Activated CD4-positive, CD25-positive, alpha-beta regulatory T cell treated with anti-CD3 and anti-CD28 coated beads, Interleukin-2, amount 50 U/mL, for 72 hours (primary cell): ENCODE measurements at regions not wholly inside any gene's neighbourhood (a gene's known extent, or its start where the extent isn't known, plus 50 kb on each side); places are given as distances from the start of the nearest gene placed in this dataset.
"Not testable (repeated sequence)": the region's sequence is repeated elsewhere in the genome, so short reads cannot be mapped to it uniquely, and the experiment has no call there.

Source experiments
- DNase-seq: peaks from one replicate; pipeline ENCODE4 v3.0.0; 2021

DNA sequence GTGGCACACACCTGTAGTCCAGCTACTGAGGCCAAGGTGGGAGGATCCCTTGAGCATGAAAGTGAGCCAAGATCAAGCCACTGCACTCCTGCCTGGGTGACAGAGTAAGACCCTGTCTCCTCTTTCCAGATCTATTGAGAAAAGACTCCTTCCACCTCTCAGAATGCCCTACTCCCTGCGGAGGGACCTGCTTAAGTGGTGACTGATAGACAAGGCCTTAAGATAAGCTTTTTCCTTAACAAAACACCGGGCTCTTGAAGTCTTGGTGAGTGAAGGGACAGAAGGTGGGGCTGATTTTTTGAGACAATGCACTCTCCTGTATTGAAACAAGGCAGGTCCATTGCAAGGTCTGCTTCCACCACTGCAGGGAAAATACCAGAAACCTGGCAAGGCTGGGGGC is 338.4 kb upstream of the FRG2C start:
- no peak for DNase-seq

GRCh38 chr3:75327453-75327852 is 336.7 kb upstream of the FRG2C start:
- no peak for DNase-seq

DNA sequence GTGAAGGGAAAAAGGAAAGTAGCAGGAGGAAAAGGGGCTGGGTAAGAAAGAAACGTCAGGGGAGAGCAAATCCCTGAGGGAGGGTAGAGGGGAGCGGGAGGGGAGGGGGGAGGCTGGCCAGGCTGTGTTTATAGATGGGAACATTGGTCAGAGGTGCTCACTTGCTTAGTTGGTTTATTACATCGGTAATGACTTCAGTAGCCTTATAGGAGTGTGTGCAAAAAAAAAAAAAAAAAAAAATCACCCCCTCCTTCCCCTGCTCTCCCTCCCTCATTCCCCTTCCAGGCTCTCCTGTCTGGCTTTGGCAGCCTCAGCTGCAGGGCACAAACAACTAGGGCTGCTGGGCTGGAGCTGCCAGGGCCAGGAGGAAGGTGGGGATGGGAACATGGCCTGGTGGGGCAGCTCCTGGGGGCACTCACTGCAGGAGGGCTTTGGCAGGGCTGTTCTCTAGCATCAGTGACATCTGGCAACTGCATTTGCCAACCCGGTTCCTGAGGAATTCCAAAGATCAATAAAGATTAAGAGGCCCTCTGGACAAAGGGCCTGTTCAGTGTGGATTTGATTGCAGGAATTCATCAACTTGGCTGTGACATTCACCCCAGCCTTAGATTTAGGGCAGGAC is 334.5 kb upstream of the FRG2C start:
- DNase-seq, result no peak

GRCh38 chr3:75330446-75330845 is 333.7 kb upstream of the FRG2C start:
- not testable (repeated sequence) for DNase-seq

DNA sequence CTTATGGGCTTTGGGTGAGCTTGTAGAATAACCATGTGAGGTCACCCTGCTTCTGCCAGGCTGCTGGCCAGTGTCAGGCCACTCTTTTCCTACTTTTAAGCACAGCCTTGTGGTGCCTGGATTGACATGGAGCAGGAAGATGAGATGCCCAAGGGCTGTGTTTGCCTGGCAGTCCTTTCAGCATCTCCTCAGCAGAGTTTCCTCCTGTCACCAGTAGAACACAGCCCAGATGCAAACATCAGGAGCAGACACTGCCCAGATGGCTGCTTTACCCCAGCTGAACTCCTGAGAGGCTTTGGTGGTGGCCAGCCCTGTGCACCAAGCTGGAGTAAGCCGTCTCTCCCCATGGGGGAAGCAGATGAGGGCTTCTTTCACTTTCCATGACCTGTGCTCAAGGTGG is 332.0 kb upstream of the FRG2C start:
- DNase-seq, result not testable (repeated sequence)

- no peak for DNase-seq
Observed at GRCh38 chr3:75332794-75333193, 331.3 kb upstream of the FRG2C start.

DNA sequence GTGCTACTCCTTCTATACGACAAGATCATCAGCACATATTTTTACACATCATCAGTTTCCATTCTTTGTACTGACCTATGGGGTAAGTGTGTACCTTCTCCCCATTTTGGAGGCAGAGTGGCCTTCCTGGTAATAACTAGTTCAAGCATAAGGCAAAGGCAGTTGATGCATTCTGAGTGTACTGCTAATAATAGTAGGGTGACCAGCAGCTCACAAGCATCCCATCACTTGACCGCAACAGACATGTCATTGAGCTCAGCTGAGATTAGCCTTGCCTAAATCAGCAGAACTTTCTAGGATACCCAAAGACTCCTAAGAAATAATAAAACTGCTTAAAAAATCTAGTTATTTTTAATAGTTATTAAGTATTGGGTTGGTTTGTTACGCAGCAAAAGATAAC is 329.8 kb upstream of the FRG2C start:
- no peak for DNase-seq

GRCh38 chr3:75337226-75337900 is 326.8 kb upstream of the FRG2C start:
- DNase-seq, result no peak

DNA sequence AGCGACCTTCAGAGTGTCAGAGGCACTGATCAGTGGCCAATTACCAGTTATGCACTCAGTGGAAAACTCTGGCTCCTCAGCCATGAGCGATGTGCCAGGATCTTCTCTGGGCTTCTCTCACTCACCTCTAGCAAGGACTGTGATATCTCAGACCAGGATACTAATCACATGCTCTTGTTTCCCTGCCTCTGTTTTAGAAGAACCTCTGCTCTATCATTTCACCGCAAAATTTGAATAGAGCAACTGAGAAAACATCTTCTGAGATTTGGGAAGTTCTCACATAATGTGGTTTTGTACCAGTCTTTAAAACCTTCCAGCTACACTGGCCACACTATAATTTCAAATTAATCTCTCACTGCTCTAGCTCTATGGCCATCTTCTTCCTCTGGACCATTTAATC is 325.8 kb upstream of the FRG2C start:
- DNase-seq, result no peak

DNA sequence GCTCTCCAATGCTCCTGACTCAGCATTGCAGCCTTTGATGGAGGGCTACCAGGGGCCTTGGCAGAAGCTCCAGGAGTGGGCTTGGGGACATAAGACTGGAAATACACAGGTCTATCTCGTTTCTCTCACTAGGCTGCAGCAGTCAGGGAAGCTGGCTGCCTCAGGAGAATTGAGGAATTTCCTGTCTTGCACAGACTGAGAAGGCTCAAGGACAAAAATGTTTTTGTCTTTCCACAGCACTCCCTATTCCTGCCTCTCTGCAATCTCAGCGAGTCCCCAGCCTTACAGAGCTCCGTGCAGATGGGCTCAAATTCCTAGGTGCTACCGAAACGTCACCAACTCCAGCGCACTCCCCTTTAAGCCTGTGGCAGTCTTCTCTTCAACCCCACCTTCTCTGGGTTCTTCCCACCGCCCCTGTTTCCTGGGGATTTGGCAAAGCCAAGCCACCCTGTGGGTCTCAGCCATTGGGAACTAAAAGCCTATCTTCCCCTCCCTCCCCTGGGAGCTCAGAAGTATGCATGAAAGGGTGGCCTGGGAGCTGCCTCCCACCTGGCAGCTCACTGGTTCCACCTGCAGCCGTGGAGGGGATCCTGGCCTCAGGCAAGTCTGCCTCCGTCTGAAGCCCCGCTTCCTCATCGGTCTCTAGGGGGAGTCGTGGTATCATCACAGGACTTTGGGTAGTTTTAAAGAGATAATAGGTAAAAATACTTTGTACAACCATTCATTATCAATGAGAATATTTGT is 322.6 kb upstream of the FRG2C start:
- no peak for DNase-seq

- no peak for DNase-seq
Observed at GRCh38 chr3:75342425-75342824, 321.7 kb upstream of the FRG2C start.

GRCh38 chr3:75350536-75350935 is 313.6 kb upstream of the FRG2C start:
- DNase-seq, result not testable (repeated sequence)

GRCh38 chr3:75362086-75362784 is 301.9 kb upstream of the FRG2C start:
- not testable (repeated sequence) for DNase-seq

- not testable (repeated sequence) for DNase-seq
Observed at GRCh38 chr3:75372964-75373363, 291.2 kb upstream of the FRG2C start.

GRCh38 chr3:75379840-75380239 is 284.3 kb upstream of the FRG2C start:
- DNase-seq, result not testable (repeated sequence)

DNA sequence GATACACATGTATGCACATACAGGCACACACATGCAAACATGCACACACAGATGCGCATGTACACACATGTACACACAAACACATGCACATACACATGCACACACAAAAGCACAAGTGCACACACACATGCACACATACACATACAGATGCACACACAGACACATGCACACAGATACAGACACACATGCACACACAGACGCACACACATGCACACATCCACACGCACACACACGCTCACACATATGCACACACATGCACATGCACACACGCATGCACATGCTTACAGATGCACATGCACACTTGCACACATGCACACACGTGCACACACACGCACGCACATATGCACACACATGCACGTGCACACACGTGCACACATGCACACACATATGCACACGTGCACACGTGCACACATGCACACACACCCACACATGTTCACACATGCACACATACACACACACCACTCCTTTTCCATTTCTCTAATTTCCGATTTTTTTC is 283.8 kb upstream of the FRG2C start:
- no peak for DNase-seq

DNA sequence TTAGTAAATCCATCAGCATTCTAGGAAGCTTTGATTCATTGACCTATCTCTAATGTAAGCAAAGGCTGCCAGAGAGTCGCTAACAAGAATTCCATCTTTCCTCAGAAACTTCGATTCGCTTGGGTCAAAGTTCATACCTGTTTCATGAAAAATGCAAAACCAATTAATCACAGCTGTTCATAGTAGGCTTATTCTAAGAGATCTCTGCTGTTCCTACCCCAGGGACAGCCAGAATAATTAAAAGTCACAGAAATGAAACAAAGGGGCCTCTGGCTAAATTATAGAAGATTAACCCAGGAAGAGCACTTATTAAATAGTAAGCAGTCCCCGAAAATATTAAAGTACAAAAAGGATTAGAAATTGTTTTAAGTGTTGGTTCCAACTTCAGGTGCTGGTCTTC is 280.1 kb upstream of the FRG2C start:
- not testable (repeated sequence) for DNase-seq

DNA sequence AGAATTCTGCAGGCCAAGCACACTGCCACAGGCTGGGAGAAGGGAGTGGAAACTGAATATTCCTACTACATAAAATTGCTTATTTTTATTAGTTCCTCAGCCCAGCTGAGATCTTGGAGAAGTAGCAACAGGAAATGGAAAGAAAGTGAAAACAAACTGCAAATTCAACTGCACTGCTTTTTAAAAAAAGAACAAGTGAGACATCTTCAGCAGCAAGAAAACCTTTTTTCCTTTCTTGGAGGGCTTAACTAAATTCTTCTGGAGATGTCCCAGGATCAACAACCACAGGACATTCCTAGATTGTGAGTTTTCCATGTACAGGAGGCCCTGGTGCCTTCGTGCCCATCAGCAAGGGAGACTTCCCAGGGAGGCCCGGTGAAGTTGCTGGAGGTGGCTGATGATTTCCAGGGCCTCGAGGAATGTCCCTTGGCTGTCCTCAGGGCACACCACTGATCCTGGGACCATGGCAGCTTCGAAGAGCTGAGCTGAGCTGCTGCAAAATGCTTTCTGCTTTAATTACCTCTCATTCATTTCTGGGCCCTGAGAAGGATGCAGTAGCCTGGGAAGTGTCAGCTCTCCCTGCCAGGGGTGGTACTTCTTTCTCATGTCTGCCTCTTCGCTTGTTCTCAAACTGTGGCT is 275.5 kb upstream of the FRG2C start:
- not testable (repeated sequence) for DNase-seq

DNA sequence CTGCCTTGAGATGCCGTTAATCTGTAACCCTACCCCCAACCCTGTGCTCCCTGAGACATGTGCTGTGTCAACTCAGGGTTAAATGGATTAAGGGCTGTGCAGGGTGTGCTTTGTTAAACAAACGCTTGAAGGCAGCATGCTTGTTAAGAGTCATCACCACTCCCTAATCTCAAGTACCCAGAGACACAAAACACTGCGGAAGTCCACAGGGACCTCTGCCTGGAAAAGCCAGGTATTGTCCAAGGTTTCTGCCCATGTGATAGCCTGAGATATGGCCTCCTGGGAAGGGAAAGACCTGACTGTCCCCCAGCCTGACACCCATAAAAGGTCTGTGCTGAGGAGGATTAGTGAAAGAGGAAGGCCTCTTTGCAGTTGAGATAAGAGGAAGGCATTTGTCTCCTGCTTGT is 270.8 kb upstream of the FRG2C start:
- DNase-seq, result not testable (repeated sequence)

- not testable (repeated sequence) for DNase-seq
Observed at GRCh38 chr3:75394102-75394501, 270.0 kb upstream of the FRG2C start.

- not testable (repeated sequence) for DNase-seq
Observed at GRCh38 chr3:75394562-75395360, 269.4 kb upstream of the FRG2C start.
